GM21367 (cell line): ENCODE measurements at regions not wholly inside any gene's neighbourhood (a gene's known extent, or its start where the extent isn't known, plus 50 kb on each side); places are given as distances from the start of the nearest gene placed in this dataset.
"Not testable (repeated sequence)": the region's sequence is repeated elsewhere in the genome, so short reads cannot be mapped to it uniquely, and the experiment has no call there.

Source experiments
- ATAC-seq: cut with Tn5 transposase; IDR thresholded peaks from one replicate; pipeline ENCODE4 v1.9.1; 2021; ENCODE audit not compliant: unreplicated experiment

DNA sequence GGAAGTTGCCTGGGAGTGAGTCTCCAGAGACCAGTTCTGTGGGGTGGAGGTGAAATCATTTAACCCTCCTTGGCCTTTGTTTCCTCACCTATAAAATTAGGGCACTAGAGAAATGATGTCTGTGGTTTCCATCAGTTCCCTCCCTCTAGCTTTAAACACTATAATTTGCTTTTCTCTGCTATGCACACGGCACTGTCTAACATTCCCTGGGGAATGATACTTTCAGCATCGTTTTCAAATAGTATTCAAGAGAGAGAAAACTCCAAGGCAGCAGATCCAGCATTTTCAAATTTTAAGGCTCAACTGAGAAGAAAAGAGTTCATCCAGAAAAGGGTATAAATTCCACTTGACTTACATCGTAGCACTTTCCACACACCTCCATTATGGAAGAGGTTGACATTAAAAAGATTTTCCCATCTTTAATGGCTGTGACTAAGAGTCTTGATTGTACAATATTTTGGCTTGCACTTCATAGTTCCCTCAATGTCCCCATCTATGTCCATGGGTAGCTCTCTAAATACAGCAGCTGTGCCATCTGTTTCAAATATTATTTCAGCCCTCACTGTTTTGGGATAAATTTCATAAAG lies 137.7 kb upstream of the ZPLD1 start:
- no peak for ATAC-seq

DNA sequence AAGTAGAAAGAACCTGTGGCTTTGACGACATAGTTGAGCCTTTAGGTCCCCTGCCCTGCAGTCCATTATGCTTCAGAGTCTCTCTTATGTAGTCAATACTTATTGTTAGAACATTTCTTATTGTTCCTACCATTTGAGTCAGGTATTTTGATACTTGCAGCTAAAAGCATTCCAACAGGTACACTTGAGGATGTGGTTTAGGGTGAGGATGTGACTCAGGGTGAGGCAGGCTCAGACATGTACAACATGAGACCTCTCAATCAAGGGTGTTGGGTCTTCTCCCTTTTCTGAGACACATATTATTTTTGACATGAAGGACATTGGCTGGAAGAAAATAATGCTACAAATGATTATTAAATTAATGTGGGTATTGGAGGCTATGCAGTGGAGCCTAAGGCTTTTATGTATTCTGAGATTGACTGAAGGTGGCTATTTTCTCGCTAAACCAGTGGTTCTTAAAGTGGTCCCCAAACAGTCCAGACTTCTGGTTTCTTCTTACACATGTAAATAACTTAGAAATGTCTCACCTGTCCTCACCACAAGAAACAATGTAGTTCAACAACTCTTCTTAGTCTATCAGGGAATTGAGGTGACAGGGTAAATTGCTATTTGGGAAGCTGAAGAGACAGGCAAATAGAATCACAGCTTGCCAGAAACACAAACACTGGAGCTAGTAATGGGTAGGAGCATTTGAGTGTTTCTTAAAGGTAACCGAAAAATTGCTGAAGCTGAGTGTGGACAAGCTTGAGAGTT lies 135.5 kb upstream of the ZPLD1 start:
- ATAC-seq, result no peak

DNA sequence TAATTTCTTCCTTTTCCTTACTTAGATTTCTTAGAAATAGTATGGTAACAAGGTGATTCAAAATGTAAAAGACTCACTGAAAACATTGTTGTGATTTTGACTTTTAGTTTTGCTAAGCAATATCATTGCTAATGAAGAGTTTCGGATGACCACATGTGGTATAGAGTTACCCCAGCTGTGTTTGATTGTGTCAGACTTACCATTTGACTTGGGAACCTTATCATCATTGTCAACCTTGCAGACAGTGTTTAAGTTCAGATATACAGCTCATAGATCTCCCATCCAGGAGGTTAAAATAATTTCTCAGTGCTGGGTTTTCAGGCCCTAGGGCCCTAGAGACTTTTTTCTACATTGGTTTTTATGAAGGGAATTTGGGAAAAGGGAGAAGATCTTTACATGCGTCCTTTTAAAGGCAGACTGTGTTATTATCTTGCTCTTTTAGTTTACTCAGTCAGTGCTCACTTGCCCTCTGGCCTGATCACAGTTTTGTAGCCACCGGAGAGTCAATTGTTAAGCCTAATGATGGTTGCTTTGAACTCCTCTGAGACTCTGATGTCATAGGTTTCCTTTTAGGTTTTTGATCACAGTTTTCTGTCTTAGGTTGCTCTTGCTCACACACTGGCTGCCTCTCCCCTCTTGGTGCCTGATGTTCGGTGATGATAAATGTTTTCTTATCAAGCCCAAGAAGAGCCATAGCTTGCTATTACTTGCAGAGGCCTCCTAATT lies 133.5 kb upstream of the ZPLD1 start:
- no peak for ATAC-seq

DNA sequence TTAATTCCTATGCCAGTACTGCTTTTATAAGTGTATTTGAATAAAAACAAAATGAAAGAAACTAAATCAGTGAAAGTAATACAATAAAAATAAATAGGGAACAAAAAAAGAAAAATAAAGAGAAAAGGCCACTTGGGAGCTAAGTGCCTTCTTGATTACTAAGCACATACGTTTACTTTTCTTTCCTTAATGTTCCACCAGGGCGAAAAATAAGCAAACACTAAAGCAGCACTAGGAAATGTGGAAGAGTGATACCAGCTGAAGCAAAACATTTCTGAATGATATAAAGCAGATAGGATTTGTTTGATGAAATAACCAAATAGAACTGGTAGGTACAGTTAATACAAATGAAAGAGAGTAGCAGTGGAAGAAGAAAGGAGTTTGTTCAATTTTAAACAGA lies 132.8 kb upstream of the ZPLD1 start:
- no peak for ATAC-seq

DNA sequence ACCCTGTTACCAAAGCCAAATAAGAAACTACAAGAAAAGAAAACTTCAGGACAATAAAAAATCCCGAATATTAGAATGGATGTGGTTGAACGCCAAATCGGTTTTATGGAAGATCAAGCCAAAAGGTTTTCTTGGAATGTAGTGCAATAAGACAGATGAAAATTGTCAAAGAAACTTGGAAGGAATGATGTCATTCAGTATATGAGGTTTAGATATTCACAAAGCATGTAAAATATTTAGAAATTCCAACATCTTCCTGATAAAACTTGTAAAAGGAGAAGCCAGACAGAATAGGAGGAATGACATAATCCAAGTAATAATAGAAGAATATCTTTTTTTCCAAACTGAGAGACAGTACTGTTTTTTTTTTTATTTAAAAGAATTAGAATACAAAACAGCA lies 130.3 kb upstream of the ZPLD1 start:
- ATAC-seq, result no peak

DNA sequence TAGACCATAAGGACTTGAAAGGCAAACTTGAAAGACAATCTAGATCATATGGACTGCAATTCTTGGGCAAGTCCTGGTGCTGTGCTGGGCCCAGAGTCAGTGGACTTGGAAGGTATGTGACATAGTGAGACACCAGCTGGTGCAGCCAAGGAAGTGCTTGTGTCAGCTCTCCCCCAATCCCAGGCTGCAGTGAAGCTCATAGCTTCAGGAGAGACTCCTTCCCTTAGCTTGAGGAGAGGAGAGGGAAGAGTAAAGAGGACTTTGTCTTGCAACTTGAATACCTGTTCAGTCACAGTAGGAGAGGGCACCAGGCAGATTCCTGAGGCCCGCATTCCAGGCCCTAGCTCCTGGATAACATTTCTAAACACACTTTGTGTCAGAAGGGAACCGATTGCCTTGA lies 127.4 kb upstream of the ZPLD1 start:
- ATAC-seq, result no peak

DNA sequence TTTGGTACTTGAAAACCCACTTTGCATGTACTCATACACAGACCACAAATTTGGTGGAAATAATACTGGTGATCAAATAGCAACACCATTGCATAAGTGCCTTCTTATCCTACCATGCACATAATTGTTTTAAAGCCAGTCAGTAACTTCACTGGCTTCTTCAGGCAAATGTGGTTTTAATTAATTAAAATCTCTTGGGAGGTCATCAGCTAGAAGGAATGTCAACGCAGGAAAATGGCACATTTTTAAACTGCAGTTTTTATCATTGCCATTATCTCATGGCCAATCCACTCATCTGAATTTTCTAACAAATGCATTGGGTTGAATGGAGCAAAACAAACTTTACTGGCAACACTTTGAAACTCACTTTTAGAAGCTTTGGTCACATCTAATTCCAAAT lies 105.7 kb upstream of the ZPLD1 start:
- ATAC-seq, result no peak

DNA sequence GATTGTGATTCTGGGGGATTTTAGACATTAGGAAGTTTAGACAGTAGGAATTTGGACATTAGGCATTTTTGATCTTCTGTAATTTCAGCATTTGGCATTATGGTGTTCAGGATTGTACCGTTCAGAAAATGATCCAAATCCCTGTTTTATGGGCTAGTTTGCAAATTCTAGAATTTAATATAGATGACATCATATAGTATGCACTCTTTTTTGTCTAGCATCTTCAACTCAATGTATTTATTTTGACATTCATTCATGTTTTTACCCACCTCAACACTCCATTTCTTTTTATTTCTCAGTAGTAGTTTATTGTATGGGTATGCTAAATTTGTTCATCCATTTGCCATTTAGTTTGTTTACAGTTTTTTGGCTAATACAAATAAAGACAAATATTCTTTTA lies 105.3 kb upstream of the ZPLD1 start:
- no peak for ATAC-seq

DNA sequence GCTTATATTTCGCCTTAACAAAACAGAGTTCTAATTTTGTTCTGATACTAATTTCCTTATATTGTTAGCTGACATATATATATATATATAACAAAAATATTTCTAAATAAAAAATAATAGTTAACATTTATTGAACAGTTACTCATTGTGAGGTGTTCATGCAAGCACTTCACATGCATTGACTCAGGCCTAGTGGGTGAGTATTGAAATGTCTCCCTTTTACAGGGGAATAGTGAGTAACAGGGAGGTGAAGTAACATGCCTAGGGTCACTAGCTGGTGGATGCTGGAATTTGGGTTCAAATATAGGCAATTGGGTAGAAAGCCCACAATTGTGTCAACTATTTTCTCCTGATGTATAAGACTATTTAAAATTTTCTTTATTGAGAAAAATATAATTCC lies 102.6 kb upstream of the ZPLD1 start:
- no peak for ATAC-seq

DNA sequence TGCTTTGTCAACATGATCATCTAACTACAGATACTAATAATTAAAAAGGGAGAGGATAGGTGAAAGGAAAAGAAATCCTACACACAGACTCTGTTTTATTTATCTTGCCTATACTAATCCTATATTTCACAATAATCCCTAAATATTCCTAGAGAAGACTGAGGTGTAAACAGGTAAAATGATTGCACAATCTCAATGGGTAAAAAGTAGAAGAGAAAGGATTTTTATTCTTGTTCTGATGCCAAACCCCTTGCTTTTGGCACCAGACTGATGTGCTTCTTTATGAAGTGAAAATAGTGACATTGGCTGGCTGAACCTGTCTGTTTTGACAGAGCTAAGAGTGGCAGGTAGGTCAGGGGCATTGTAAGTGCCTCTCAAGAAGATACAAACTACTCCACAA lies 101.9 kb upstream of the ZPLD1 start:
- ATAC-seq, result no peak

DNA sequence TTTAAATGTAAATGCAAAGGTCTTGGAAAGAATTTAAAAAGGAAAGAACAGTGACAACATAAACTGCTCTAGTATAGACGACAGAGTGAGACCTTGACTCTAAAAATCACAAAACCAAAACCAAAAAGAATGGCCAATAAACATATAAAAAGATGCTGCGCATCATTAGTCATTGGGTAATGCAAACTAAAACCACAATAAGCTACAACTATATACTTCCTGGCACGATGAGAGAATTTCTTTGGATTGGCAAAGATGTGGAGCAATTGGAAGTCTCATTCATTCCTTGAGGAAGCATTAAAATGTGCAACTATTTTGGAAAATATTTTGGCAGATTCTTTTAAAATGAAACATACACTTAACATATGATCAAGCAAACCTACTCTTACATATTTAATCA lies 98.7 kb upstream of the ZPLD1 start:
- ATAC-seq, result no peak

DNA sequence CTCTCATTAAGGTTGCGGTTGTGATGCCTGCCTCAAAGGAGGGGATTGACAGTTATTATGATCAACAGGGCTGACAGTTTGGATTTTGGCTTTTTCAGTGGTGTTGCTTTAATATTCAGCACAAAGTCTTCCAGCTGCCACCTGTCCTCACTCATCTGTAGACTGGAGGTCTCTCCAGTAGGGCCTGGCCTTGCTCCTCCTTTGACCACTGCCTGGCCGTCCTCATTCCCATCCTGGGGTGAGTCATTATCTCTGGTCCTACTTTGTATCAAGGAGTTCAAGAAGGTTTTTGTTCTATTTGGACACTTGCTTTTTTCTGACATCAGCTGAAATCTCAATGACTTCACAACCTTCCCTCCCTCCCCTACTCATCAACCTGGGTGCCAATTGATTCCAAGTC lies 95.1 kb upstream of the ZPLD1 start:
- ATAC-seq, result no peak

DNA sequence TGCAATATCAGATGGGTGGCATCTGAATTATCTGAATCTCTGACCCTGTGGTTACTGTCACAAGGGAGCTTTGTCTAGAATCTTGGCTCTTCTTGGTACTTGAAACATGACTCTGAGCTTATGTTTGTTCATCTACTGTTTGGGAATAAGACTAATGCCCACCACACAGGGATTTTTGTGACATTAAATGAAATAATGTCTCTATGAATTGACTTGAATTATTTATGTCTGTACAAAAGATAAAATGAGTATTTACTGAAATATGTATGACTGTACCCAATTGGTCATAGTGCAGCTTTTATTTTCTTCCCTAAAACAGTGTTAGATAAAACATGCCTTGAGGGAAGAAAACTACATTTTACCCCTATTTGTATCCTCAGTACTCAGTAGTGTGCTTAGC lies 87.9 kb upstream of the ZPLD1 start:
- ATAC-seq, result no peak

DNA sequence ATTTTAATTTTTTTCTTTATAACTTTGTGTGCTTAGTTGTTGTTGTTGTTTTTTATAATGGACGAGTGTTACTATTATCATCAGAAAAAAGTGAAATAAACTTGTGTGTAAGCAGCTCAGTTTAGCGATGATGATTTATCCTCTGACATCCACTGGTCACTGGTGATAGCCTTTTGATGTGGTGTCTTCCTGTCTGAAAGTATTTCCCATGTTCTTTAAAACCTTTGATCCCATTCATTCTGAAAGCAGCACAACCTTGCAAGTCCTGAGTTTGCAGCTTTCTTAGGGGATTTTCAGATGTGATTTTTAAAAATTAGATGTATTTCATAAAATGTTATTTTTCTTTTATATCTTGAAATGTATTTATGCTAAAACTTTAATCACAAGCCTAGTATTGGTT lies 85.9 kb upstream of the ZPLD1 start:
- ATAC-seq, result no peak

DNA sequence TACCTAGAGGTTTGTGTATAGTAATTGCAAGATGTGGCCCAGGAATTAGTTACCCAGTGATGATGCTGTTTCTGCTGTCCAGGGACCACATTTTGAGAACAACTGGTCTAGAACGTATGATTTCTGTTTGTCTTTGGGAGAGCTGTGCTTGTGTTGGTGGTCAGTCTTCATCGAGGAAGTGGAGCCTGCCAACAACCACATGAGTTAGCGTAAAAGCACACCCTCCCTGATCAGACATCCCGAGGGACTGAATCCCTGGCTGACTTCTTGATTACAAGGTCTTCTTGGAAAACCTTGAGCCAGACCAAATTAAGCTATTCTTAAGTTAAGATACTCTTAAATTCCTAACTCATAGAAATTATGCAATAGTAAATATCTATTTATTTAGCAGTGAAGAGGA lies 81.7 kb upstream of the ZPLD1 start:
- no peak for ATAC-seq

DNA sequence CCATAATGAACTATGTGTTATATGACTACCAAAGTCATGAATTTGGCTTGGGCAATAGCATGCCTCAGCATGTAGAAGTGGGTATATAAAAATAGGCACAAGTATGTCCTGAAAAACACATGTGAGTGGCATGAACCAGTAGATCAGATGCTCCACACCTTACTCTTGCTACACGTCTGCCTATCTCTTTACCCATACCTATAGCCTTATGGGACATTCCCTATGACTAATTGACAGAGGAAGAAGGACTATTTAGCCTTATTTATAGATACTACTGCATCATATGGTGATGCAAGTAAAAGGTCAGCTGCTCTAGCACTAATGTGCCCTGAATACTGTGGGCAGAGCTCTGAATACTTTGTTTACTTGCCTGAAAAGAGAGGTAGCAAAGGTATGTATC lies 81.0 kb upstream of the ZPLD1 start:
- no peak for ATAC-seq

DNA sequence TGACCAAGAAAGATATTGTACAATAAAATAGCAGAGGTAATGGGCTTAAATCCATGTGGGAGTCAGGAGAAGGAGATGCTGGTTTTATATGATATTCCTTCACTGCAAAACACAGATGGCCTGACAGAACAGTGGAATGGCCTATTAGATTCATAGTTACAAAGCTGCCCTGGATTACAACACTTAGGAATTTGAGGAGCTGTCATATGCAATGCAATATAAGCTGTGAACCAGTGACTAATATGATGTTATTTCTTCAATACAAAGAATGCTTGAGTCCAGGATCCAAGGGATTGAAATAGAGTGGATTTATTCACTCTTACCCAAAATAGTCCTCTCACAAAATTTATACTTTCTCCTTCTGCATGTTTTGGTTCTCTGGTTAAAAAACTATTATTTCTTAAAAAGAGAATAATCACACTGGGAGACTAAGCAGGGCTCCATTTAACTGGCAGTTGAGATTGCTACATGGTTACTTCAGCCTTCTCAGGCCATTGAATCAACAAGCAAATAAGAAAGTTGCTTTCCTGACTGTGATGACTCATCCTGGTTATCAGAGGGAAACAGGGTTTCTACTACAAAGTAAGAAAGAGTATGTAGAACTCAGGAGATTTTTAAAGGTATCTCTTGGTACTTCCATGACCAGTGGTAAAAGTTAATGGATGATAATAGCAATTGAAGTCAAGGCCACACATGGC lies 79.8 kb upstream of the ZPLD1 start:
- ATAC-seq, result no peak

DNA sequence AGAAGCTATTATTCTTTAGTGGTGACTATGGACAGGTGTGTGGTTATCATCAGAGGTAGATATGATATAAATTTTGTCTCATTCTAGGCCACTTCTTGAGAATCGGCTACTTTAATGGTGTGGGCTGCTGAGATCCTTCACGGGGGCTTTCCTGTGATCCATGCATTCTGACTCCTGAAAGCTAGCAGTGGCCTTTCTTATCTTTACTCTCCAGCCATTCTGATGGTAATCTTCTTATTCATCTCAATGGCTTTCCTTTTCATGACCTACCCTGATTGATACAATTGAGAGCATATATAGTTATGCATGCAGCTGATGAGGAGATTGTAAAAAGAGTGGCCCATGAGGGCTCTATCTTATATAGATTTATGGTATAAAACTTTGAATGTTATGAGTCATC lies 78.3 kb upstream of the ZPLD1 start:
- no peak for ATAC-seq

DNA sequence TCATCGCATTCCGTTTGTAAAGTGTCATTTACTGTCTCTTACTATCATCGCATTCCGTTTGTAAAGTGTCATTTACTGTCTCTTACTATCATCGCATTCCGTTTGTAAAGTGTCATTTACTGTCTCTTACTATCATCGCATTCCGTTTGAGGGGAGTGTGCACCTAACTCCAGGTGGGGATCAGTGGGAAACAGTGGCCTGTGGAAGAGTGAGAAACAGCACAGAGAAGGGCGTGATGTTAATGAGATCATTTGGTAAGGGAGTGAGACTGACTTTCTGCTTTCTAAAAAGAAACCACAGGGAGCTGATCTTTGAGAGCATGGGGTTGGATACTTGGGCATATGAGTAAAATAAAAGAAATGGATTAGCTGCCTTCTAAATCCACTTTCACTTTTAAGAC lies 77.5 kb upstream of the ZPLD1 start:
- ATAC-seq, result not testable (repeated sequence)

DNA sequence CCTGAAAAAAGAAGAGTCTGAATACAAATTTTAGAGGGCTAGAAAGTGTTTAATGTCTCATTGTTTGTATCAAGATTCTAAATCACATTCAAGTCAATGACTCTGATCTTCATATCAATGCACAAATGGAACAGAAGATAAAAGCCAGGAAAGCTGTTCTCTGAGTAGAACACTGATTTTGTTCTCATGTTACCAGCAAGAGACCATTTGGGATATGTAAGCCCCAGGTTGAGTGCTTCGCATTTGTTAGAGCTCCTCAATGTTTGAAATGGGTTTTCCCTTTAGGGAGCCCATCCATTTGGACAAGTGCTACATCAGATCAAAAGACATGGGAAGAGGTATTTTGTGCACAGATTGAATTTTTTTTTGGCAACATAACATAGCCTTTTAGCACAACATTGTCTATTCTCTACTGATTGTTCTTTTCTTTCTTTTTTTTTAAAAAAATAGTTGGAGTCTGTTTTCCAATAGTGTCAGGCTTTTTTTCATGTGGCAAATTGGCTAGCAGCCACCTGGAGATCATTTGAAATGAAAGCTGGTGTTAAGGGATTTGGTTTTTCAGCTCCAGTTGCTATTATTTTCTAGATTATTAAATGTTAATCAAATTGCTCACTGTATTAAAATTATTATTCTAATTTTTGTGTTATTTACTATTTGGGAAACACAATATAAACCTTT lies 74.5 kb upstream of the ZPLD1 start:
- no peak for ATAC-seq

DNA sequence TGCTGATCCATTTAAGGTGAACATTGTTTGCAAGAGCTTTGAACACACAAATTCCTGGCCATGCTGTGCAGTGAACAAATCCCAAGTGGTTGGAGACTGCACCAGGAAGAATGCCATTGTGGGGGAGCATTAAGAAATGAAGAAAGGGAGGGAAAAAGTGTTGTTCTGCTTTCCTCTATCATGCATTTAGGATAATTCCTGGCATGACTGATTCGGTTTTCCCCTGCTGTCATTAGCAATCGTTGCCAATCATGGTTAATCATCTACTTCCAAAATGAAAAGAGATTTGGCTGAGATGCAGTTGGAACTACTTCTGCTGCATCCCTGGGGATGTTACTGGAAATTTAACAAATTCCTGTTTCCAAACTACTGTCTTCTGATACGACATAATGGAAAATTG lies 73.7 kb upstream of the ZPLD1 start:
- ATAC-seq, result no peak
